22Rv1 (cell line): ENCODE measurements at regions not wholly inside any gene's neighbourhood (a gene's known extent, or its start where the extent isn't known, plus 50 kb on each side); places are given as distances from the start of the nearest gene placed in this dataset.

ENCODE experiments used
- CTCF ChIP-seq: fragments of 450-650 bp; IDR thresholded peaks from 2 replicates; pipeline ENCODE4 v1.5.1; 2017; ENCODE audit warnings: mild to moderate bottlenecking
- ZFX ChIP-seq: fragments of 450-650 bp; IDR thresholded peaks from 2 replicates; pipeline ENCODE4 v1.6.1; 2017; ENCODE audit warnings: antibody characterized with exemption, borderline replicate concordance

- no peak for TF ChIP-seq CTCF
- no peak for TF ChIP-seq ZFX
Observed at GRCh38 chr4:71287305-71287704, 51.5 kb upstream of the SLC4A4 start.
